Kidney epithelial cell (primary cell): ENCODE measurements at regions not wholly inside any gene's neighbourhood (a gene's known extent, or its start where the extent isn't known, plus 50 kb on each side); places are given as distances from the start of the nearest gene placed in this dataset.
"Not testable (repeated sequence)": the region's sequence is repeated elsewhere in the genome, so short reads cannot be mapped to it uniquely, and the experiment has no call there.

Experiments used
- DNase-seq: peaks from one replicate; pipeline ENCODE4 v3.0.0-alpha.2; 2010; ENCODE audit warnings: low read depth
- H3K27me3 ChIP-seq: 2 replicates; pipeline ENCODE4 v1.6.0; 2011; ENCODE audit warnings: low read length; ENCODE audit not compliant: control insufficient read depth, insufficient read depth
- H3K36me3 ChIP-seq: 2 replicates; pipeline ENCODE4 v1.5.1; 2011; ENCODE audit warnings: low read length; ENCODE audit not compliant: control insufficient read depth, insufficient read depth
- H3K4me3 ChIP-seq: 2 replicates; pipeline ENCODE4 v1.5.1; 2011; ENCODE audit warnings: low read depth, mild to moderate bottlenecking, control low read depth, low read length
- TF ChIP-seq, protein P1 (sequence below): IDR thresholded peaks from 2 replicates; pipeline ENCODE4 v1.5.1; 2011; ENCODE audit warnings: mild to moderate bottlenecking, moderate library complexity, low read length, control low read depth, inconsistent platforms; ENCODE audit not compliant: insufficient read depth, poor library complexity, severe bottlenecking

DNA sequence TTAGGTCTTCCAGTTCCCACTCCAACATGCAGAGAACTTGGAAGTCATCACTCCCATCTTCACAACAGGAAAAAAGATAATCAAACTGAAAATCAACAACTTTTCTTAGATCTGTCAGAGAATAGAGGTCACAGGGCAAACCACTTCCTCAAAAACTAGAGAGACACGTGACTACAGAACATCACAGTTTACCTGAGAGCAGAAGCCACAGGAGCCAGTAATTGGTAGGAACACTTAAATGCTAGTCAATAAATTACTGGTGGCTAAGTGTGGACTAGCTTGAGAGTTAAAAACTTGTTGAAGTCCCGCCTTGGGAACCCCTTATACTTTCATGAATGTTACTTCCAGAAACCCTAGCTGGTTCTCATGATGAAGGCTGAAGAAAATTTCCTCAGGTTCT lies 81.1 kb downstream of the THSD1 start:
- not testable (repeated sequence) for DNase-seq, H3K36me3 ChIP-seq, H3K4me3 ChIP-seq, H3K27me3 ChIP-seq

DNA sequence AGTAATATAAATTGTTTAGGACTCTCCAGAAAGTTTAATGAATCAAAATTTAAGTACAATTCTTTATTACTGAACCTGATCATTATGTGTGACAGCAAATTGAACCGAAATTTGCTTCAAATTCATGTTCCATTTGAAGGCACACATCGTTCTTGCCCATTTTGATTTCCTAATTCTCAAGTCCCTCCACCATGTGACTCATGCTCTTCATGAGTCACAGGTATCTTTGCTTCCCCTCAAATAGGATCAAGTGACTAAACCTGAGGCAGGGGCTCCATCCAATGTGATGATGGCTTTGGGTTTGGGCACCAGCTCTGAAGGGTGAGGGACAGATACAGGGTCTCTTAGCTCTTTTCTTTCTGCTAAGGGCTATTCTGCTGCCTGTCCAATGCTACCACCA lies 86.1 kb downstream of the THSD1 start:
- Histone ChIP-seq H3K36me3 (no peaks in the 10 kb centered on the region), H3K27me3 (no peaks in the 10 kb centered on the region), H3K4me3 (no peak overlapping the region)
- no peak for DNase-seq
- TF ChIP-seq, protein P1, sequence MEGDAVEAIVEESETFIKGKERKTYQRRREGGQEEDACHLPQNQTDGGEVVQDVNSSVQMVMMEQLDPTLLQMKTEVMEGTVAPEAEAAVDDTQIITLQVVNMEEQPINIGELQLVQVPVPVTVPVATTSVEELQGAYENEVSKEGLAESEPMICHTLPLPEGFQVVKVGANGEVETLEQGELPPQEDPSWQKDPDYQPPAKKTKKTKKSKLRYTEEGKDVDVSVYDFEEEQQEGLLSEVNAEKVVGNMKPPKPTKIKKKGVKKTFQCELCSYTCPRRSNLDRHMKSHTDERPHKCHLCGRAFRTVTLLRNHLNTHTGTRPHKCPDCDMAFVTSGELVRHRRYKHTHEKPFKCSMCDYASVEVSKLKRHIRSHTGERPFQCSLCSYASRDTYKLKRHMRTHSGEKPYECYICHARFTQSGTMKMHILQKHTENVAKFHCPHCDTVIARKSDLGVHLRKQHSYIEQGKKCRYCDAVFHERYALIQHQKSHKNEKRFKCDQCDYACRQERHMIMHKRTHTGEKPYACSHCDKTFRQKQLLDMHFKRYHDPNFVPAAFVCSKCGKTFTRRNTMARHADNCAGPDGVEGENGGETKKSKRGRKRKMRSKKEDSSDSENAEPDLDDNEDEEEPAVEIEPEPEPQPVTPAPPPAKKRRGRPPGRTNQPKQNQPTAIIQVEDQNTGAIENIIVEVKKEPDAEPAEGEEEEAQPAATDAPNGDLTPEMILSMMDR, result no peak

DNA sequence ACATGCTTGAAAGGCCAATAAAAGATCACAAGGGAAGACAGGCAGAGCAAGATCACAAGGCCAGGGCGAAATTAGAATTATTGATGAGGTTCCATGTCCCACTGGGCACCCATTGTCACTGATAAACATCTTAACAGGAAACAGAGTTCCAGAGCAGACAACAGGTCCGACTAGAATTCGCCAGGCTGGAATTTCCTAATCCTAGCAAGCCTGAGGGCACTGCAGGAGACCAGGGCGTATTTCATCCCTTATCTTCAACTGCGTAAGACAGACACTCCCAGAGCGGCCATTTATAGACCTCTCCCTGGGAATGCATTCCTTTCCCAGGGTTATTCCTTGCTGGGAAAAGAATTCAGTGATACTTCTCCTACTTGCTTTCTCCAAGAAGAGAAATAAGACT lies 96.1 kb downstream of the THSD1 start:
- not testable (repeated sequence) for DNase-seq, H3K4me3 ChIP-seq, H3K27me3 ChIP-seq, H3K36me3 ChIP-seq

DNA sequence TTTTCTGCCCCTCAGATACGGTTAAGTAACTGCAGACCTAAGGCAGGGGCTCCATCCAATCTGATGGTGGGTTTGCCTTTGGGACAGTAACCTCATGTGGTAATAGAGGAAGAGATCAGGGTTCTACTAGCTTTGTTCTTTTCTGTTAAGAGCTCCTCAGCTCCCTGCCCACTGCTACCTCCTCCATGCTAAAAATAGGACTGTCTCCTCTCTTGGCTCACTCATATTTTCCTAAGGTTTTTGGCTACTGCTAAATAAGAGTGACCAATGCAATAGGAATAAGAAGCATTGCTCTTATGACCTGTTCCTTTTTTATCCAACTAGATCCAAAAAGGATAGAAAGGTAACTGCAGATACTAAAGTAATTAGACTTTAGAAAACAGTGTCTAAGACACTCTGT lies 99.6 kb downstream of the THSD1 start:
- H3K27me3 ChIP-seq, H3K4me3 ChIP-seq, H3K36me3 ChIP-seq, DNase-seq: not testable (repeated sequence)

DNA sequence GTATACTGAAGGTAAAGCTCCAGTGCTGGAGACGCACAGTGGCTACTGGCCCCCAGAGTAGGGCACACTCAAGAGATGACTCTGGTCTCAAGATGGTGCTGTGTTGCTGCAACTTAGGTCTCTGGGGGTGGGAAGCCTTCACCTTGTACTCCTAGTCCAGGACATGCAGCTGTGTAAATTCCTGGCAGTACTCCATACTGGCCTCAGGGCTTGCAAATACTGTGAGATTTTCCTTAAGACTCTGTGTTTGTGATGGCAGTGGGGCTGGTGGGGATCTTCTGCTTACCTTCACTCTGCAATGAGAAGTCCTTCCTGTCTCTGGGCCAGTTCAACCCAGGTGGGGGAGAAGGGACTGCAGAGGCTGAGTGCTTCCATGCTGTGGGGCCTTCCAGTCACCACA lies 102.9 kb downstream of the THSD1 start:
- not testable (repeated sequence) for H3K4me3 ChIP-seq, DNase-seq, H3K27me3 ChIP-seq

DNA sequence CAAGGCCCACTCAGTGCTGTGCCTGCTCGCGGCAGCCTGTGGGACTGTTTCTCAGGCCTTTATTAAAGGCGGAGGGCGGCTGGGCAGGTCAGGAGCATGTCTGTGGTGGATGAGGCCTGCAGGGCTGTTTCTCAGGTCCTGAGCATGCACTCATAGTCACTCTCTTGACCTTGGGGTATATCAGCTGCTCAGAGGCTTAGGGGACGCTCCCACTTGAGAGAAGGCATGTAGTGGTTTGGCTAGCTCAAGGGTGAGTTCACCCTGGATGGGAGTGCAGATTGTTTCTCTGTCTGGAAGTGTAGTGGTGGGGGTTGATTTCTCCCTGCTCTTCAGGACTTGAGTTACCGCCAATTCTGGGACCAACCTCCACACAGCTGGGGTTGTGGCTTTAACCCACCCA lies 103.3 kb downstream of the THSD1 start:
- not testable (repeated sequence) for H3K4me3 ChIP-seq, H3K27me3 ChIP-seq, H3K36me3 ChIP-seq, DNase-seq

More for the DNA sequence above, 102.9 kb downstream of the THSD1 start:
- H3K36me3 ChIP-seq, result not testable (repeated sequence)

DNA sequence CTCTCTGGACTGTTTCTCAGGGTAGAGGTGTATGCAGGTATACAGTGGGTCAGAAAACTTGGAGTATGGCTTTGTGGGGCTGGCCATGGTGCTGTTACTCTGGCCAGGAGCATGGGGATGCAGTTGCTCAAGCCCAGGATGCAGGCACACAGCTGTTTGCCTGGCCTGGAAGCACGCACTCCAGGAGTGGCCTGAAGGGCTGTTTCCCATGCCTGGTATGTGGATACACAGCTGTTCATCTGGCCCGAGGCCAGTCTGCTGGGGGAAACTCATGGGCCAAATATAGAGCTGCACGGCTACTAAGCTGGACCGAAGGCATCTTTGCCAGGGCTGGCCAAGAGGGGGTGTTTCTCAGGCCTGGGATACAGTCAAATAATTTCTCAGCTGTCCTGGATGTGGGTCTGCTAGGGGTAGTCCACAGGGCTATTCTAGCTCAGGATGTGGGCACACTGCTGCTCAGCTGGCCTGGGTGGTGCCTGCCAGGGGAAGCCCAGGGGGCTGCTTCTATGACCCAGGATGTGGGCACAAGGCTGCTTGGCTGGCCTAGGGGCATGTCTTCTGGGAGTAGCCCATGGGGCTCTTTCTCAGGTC lies 104.1 kb downstream of the THSD1 start:
- not testable (repeated sequence) for H3K36me3 ChIP-seq, H3K27me3 ChIP-seq, DNase-seq, H3K4me3 ChIP-seq

DNA sequence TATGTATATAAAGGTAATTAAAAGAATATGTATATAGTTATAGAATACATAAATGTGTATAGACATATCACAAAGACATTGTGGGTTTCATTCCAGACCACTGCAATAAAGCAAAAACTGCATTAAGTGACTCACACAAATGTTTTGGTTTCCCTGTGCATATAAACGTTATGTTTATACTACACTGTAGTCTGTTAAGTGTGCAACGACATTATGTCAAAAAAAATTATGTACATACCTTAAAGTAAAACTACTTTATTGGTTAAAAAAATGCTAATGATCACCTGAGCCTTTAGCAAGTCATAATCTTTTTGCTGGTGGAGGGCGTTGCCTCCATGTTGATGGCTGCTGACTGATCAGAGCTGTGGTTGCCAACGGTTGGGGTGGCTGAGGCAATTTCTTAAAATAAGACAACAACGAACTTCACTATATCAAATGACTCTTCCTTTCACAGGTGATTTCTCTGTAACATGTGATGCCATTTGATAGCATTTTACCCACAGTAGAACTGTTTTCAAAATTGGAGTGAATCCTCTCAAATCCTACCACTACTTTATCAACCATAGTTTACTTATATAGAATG lies 107.8 kb downstream of the THSD1 start:
- not testable (repeated sequence) for DNase-seq, H3K27me3 ChIP-seq, H3K36me3 ChIP-seq, H3K4me3 ChIP-seq

DNA sequence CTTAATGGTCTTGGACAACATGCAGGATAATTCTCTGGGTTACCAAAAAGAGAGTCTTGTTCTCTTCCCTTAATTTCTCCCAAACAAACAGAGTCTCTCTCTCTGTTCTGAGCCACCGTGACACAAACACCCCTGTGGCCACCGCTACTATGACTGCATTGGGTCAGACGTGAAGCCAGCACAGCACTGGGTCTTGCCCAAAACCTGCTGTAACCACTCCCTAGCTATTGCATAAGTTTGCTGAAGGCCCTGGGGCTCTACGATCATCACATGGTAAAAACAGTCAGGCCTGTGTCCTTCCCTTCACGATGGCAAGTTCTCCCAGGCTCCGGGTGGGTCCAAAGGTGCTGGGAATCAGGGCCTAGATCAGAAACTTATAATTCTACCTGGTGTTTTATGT lies 117.1 kb downstream of the THSD1 start:
- H3K27me3 ChIP-seq, H3K4me3 ChIP-seq, H3K36me3 ChIP-seq, DNase-seq: not testable (repeated sequence)

DNA sequence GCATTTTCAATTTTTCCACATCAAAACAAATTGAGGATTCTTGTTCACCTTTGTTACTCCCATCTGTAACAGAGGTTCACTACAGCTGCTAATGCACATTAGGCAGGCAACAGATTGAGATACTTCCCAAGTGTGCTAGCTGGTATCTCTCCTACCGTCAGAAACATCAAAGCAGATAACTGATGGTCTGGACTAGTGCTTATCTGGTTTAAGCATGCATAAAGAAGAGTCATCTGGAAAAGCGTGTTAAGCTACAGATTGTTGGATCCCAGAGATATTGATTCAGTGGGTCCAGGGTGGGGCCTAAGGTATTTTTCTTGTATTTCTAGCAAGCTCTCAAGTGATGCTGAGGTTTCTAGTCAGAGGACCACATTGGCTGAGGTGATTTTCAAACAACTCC lies 122.0 kb upstream of the NEK3 start:
- H3K36me3 ChIP-seq, H3K4me3 ChIP-seq, DNase-seq, H3K27me3 ChIP-seq: not testable (repeated sequence)

DNA sequence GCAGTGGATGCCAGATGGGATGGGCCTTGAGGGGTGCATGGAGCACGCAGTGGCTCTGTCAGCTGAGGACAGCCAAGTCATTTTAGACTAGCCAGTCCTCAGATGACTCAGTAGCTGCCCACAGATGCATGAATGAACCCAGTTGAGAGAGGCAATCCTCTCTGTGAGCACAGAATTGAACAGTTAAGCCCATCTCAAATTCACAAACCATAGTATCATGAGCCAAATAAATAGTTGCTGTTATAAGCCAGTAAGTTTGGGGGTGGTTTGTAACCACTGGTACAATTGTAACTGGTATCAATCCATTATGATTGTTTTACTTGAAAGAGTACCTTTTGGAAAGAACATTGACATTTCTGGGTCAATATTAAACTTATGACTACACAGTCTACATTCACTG lies 120.0 kb upstream of the NEK3 start:
- H3K36me3 ChIP-seq, H3K4me3 ChIP-seq, H3K27me3 ChIP-seq, DNase-seq: not testable (repeated sequence)

DNA sequence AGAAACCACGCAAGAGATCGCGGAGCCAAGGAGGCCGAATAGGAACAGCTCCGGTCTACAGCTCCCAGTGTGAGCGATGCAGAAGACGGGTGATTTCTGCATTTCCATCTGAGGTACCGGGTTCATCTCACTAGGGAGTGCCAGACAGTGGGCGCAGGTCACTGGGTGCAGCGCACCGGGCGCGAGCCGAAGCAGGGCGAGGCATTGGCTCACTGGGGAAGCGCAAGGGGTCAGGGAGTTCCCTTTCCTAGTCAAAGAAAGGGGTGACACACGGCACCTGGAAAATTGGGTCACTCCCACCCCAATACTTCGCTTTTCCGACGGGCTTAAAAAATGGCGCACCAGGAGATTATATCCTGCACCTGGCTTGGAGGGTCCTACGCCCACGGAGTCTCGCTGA lies 94.9 kb upstream of the NEK3 start:
- H3K36me3 ChIP-seq, H3K4me3 ChIP-seq, H3K27me3 ChIP-seq, DNase-seq: not testable (repeated sequence)

DNA sequence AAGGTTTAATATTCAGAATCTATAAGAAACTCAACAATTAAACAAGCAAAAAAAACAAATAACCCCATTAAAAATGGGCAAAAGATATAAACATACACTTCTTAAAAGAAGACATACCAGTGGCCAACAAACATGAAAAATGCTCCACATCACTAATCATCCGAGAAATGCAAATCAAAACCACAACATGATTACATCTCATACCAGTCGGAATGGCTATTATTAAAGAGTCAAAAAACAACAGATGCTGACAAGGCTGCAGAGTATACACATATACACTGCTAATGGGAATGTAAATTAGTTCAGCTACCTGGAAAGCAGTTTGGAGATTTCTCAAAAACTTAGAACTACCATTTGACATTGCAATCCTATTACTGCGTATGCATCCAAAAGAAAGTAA lies 81.4 kb upstream of the NEK3 start:
- DNase-seq, H3K4me3 ChIP-seq, H3K27me3 ChIP-seq, H3K36me3 ChIP-seq: not testable (repeated sequence)
